PC-9 (cell line): ENCODE measurements at regions not wholly inside any gene's neighbourhood (a gene's known extent, or its start where the extent isn't known, plus 50 kb on each side); places are given as distances from the start of the nearest gene placed in this dataset.
A peak's percentile ranks its signal among the peaks of the same experiment; 100 is the strongest.

Experiments used
- BruUV-seq: library from RNA; stranded (reverse); fragments of 400-500 nt; replicated peaks from 2 replicates; lab custom pipeline; 2021; lab: Mats Ljungman, UMichigan
- CTCF ChIA-PET: fragments of 300-600 bp; sonication (Branson Sonifier 250); formaldehyde crosslinking; loops from one replicate; lab custom pipeline; 2022; ENCODE audit warnings: antibody characterized with exemption; lab: Charles Lee
- POLR2A ChIA-PET: fragments of 300-600 bp; sonication (Branson Sonifier 250); formaldehyde crosslinking; loops from one replicate; lab custom pipeline; 2022; ENCODE audit warnings: antibody characterized with exemption; ENCODE audit not compliant: unreplicated experiment; lab: Charles Lee
- DNase-seq, 2 experiments: peaks; one replicate each; pipeline versions ENCODE4 v3.0.0 to v3.0.0-alpha.2; 2015 to 2022; ENCODE audit warnings: mixed read lengths in 1 of 2
- H2AFZ ChIP-seq: fragments of 200-600 bp; sonication (generic); 2 replicates; pipeline ENCODE4 v1.8.1; 2017; ENCODE audit warnings: antibody characterized with exemption
- H3F3A ChIP-seq: fragments of 200-600 bp; sonication (generic); 2 replicates; pipeline ENCODE4 v1.8.1; 2017; ENCODE audit warnings: antibody characterized with exemption, mild to moderate bottlenecking, low read depth; ENCODE audit not compliant: insufficient read depth
- H3K27ac ChIP-seq: fragments of 200-600 bp; sonication (generic); 2 replicates; pipeline ENCODE4 v1.6.1; 2016; ENCODE audit warnings: mixed run types
- H3K27me3 ChIP-seq: fragments of 200-600 bp; sonication (generic); 2 replicates; pipeline ENCODE4 v1.6.1; 2016; ENCODE audit warnings: low read depth, mixed run types; ENCODE audit not compliant: insufficient read depth
- H3K36me3 ChIP-seq: fragments of 200-600 bp; sonication (generic); 2 replicates; pipeline ENCODE4 v1.6.1; 2016; ENCODE audit warnings: low read depth, mixed run types
- H3K4me1 ChIP-seq: fragments of 200-600 bp; sonication (generic); replicated peaks from 2 replicates; pipeline ENCODE4 v1.6.1; 2016; ENCODE audit warnings: mixed run types; ENCODE audit not compliant: insufficient read depth
- H3K4me2 ChIP-seq: fragments of 200-600 bp; sonication (generic); 2 replicates; pipeline ENCODE4 v1.6.1; 2017; ENCODE audit warnings: mixed run types
- H3K4me3 ChIP-seq: fragments of 200-600 bp; sonication (generic); 2 replicates; pipeline ENCODE4 v1.6.1; 2016; ENCODE audit warnings: mixed run types
- H3K79me2 ChIP-seq: fragments of 200-600 bp; sonication (generic); 2 replicates; pipeline ENCODE4 v1.6.1; 2017; ENCODE audit warnings: low read depth, mixed run types
- H3K9me2 ChIP-seq: fragments of 200-600 bp; sonication (generic); 2 replicates; pipeline ENCODE4 v1.8.1; 2017; ENCODE audit warnings: mild to moderate bottlenecking; ENCODE audit not compliant: insufficient read depth
- H3K9me3 ChIP-seq: fragments of 200-600 bp; sonication (generic); 2 replicates; pipeline ENCODE4 v1.8.1; 2016; ENCODE audit warnings: low read depth; ENCODE audit not compliant: insufficient read depth
- H4K20me1 ChIP-seq: fragments of 200-600 bp; sonication (generic); 2 replicates; pipeline ENCODE4 v1.8.1; 2017; ENCODE audit not compliant: insufficient read depth
- EZH2 ChIP-seq: fragments of 200-600 bp; sonication (generic); IDR thresholded peaks from 2 replicates; pipeline ENCODE4 v1.8.0; 2017; ENCODE audit warnings: antibody characterized with exemption, low read depth
- intact Hi-C: fragments of 100-400 bp; cut with micrococcal nuclease; formaldehyde crosslinking; loops from one replicate; pipeline ENCODE4 v1.10.0; 2022; ENCODE audit not compliant: unreplicated experiment
- TF ChIP-seq, protein P1 (sequence below): fragments of 200-600 bp; sonication (generic); conservative IDR thresholded peaks from 2 replicates; pipeline ENCODE4 v1.6.1; 2017; ENCODE audit warnings: mixed run types, antibody characterized with exemption, mild to moderate bottlenecking, moderate library complexity

GRCh38 chr11:19432370-19433061 lies 191.8 kb upstream of the E2F8 start:
- no TSS peak for BruUV-seq
- TF ChIP-seq, protein P1, sequence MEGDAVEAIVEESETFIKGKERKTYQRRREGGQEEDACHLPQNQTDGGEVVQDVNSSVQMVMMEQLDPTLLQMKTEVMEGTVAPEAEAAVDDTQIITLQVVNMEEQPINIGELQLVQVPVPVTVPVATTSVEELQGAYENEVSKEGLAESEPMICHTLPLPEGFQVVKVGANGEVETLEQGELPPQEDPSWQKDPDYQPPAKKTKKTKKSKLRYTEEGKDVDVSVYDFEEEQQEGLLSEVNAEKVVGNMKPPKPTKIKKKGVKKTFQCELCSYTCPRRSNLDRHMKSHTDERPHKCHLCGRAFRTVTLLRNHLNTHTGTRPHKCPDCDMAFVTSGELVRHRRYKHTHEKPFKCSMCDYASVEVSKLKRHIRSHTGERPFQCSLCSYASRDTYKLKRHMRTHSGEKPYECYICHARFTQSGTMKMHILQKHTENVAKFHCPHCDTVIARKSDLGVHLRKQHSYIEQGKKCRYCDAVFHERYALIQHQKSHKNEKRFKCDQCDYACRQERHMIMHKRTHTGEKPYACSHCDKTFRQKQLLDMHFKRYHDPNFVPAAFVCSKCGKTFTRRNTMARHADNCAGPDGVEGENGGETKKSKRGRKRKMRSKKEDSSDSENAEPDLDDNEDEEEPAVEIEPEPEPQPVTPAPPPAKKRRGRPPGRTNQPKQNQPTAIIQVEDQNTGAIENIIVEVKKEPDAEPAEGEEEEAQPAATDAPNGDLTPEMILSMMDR, result no peak
- no peak for TF ChIP-seq EZH2
- Histone ChIP-seq H3K36me3 (no peaks in the 10 kb centered on the region), H3K4me2 (peak overlapping the region; percentile 55), H3K27me3 (no peaks in the 10 kb centered on the region), H2AFZ (peak overlapping the region; percentile 69), H3K4me1 (peaks cover 55% of the 10 kb centered on the region), H3K9me2 (no peaks in the 10 kb centered on the region), H3K9me3 (no peaks in the 10 kb centered on the region; the same call in 1 of the 2 replicates), H3K79me2 (no peaks in the 10 kb centered on the region), H3K27ac (peak overlapping the region; percentile 27), H3F3A (peaks cover 20% of the 10 kb centered on the region), H3K4me3 (no peak overlapping the region), H4K20me1 (no peaks in the 10 kb centered on the region)
- CTCF ChIA-PET, result interaction anchor here (0.6 kb wide), 3 partner anchors 58 to 127 kb away, joined by 4 to 7 read pairs (median 5); no protein-coding TSS in a partner anchor
- peak; percentile 36 to 72 for DNase-seq
- intact Hi-C loops, result no loop called here
- POLR2A ChIA-PET, result interaction anchor here (0.7 kb wide), 1 partner anchor 353 kb away, joined by 4 read pairs; no protein-coding TSS in a partner anchor

DNA sequence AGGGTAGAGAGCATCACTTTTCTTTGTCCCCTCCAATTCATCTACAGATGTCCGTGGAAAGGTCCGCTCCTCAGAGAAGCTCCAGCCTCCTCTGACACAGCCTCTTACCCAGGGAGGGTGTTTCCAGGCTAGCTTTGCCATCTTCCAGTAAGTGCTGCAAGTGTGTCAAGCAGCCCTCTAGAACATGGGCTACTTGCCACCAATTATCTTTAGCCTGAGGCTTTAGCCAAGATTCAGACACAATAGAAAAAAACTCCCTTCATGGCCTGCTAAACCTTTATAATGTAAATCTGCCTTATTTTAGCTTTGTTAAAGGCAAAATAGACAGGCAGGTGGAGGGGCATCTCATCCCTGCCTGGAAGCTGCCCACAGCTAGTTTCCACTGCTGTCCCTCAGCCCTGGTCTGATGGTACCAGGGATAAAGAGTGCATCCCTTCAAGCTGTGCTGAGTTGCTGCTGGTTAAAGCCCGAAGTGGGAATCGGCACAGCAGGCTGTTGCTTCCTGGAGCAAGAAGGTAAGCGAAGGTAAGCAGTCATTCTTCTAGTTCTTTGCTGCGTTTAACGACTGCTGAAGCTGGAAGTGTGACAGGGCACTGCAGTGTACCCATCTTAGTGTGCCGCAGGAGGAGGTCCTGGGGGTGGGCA lies 190.1 kb upstream of the E2F8 start:
- H4K20me1 ChIP-seq, result no peaks in the 10 kb centered on the region
- intact Hi-C loops, result no loop called here
- no peak overlapping the region for H2AFZ ChIP-seq
- no peaks in the 10 kb centered on the region; the same call in 1 of the 2 replicates for H3K9me3 ChIP-seq
- ChIA-PET CTCF (no interaction called here), POLR2A (no interaction called here)
- H3K79me2 ChIP-seq, result no peaks in the 10 kb centered on the region
- no peak overlapping the region for H3K4me3 ChIP-seq
- DNase-seq, result no peak
- TF ChIP-seq EZH2, result no peak
- TF ChIP-seq, protein P1, result no peak
- H3K4me2 ChIP-seq, result no peak overlapping the region
- H3K36me3 ChIP-seq, result no peaks in the 10 kb centered on the region
- H3K9me2 ChIP-seq, result no peaks in the 10 kb centered on the region
- no TSS peak for BruUV-seq
- H3K27ac ChIP-seq, result no peak overlapping the region
- no peaks in the 10 kb centered on the region for H3K27me3 ChIP-seq
- H3F3A ChIP-seq, result peaks cover 16% of the 10 kb centered on the region
- H3K4me1 ChIP-seq, result peaks cover 50% of the 10 kb centered on the region

- no peak overlapping the region for H3K4me2 ChIP-seq
- no peak overlapping the region for H3K27ac ChIP-seq
- no peaks in the 10 kb centered on the region for H3K27me3 ChIP-seq
- TF ChIP-seq EZH2, result no peak
- TF ChIP-seq, protein P1, result no peak
- no peak overlapping the region for H3K4me3 ChIP-seq
- no peak overlapping the region for H2AFZ ChIP-seq
- H3K9me2 ChIP-seq, result no peaks in the 10 kb centered on the region
- ChIA-PET CTCF (no interaction called here), POLR2A (no interaction called here)
- intact Hi-C loops, result no loop called here
- H3K79me2 ChIP-seq, result no peaks in the 10 kb centered on the region
- BruUV-seq, result no TSS peak
- H3F3A ChIP-seq, result peaks cover 16% of the 10 kb centered on the region
- H4K20me1 ChIP-seq, result no peaks in the 10 kb centered on the region
- peaks cover 50% of the 10 kb centered on the region for H3K4me1 ChIP-seq
- no peaks in the 10 kb centered on the region; the same call in 1 of the 2 replicates for H3K9me3 ChIP-seq
- H3K36me3 ChIP-seq, result no peaks in the 10 kb centered on the region
- DNase-seq, result no peak
Measured at GRCh38 chr11:19430346-19430745, 189.6 kb upstream of the E2F8 start.
